Kasumi-1 (cell line): ENCODE measurements at regions not wholly inside any gene's neighbourhood (a gene's known extent, or its start where the extent isn't known, plus 50 kb on each side); places are given as distances from the start of the nearest gene placed in this dataset.

ENCODE experiments used
- DNase-seq, 2 experiments: peaks; one replicate each; lab custom pipeline; 2025; lab: John Stamatoyannopoulos, UW

DNA sequence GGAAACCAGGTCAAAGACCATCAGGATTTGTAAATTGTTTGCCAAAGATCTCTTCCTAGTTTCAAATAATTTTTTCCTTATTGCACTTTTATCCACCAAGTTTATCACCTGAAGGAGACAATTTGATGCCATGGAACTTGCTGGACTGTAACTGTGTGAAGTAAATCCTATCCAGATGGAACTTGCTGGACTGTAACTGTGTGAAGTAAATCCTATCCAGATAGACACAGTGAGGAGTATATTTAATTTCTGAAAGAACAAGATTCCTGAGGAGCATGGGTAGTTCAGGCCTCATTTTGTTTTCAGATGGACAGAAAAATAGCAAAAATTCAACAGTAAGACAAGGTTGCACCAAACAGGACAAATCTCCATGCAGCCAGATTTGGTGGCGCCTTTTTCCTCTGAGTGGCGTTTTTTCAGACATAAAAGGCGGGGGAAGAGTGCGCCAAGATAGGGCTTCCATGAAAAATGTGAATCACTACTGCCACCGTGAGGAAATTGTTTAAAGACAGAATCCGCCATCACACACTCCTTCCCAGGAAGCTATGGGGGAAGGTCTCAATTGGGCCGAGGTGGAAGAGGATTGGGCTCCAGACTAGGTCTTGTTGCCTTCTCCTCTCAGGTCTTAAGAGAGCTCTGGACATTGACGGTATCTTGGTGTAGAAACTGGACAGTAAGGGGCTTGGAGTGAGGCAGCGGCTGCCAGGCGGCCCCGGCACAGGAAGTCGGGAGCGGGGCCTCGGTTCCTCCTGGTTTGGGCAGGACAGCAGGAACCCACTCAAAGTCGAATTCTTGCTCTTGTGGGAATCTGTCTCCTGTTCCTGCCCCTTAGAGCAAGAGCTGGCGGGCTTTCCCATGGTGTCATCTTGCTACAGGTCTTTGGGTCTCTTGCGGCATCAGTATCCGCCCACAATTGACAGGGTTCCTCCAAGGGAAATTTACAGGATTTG is 234.7 kb downstream of the OR13H1 start:
- DNase-seq, result no peak

DNA sequence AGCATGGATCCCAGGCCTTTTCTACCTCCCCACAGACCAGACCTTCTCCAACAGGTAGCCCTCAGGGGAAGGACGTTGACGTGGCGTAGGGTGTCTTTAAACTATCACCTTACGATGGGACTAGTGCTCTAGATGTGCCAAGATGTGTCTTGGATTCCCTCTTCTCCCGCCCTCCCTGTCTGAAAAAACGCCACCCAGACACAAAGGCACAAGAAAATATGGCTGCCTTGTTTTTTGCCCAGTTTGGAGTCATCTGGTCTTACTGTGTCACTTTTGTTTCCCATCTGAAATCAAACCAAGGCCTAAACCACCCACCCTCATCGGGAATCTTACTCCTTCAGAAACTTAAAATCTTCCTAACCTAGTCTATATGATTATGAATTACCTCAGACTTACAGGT is 235.4 kb downstream of the OR13H1 start:
- no peak for DNase-seq

DNA sequence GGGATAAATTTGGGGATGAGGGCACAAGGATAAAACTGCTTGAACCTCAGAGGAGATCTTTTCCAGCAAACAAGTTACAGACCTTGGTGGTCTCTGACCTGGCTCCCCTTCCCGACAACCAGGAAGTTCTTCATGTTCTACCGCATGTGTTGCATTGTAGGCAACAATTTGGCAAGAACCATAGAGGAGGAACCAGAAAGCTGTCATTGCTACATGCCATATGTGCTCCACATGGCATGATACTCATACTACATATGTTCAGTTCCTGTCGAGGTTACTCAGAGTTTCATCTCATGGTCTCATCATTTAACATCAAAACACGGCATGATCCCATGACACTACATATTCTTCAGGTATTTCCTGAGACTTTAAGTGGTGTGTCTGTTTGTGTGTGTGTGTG is 235.9 kb downstream of the OR13H1 start:
- DNase-seq, result no peak

DNA sequence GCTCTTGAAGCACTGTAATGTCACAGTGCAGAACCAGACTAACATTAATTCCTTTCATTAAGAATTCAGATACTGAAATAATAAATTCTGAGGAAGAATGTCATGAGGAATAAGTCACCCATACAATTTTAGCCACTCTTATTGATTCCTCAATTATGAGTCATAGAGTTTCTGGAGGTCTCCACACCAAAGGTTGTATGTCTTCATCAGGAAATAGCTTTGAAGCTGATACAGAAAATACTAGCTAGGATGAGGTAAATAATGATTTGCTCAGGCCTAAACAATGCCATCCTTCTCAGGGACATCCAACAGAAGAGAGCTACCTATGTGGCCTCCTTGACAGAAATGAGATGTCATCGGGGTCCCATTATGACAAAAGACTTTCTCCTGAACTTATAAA is 238.8 kb downstream of the OR13H1 start:
- no peak for DNase-seq

DNA sequence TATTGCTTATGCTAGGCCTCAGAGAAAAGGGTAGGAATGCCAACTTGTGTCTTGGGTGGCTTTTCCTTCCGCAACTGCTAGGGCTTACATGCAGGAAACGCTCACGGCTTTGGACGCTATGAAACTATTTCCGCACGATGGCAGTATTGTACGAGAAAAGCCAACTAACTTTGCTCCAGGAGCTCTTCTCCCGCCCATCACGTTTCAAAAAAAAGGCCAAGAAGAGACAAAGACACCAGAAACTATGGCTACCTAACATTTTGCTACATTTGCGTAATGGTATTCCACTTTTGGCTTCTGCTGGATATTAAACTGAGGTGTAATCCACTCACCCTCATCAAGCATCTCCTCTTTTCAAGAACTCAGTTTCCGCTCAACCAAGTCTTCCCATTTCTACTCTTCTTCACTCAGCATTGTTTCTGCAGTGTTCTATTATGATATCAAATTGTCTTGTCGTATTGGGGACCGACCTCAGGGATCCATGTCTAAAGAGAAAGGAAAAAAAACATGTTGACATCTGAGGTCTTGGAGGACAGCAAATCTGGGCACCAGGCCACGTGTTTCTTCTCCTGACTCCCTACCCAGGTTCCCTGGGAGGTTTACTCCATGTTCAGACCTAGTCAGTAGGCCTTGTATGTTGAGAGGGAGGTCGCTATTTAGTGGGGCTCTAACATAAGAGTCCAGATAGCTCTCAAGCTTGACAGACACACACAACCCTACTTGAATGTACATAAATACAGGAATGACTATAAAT is 239.4 kb upstream of the STK26 start:
- no peak for DNase-seq

DNA sequence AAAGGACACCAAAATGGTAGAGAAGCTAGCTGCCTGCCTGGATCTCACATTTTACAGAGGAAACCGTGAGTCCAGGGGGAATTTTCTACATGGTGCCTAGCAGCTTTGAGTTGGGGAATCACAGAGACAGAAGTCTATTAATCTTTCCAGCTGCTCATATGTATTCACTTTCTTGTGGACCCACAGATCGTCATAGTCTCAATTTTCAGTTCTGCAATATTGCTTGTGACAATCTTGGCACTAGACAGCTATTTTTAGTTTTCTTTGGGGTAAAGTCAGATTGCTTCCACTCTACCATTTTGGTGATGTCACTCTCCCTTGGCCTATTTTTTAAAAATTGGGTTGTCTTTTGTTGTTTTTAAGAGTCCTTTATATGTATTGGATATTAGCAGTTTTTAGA is 233.4 kb upstream of the STK26 start:
- no peak for DNase-seq

DNA sequence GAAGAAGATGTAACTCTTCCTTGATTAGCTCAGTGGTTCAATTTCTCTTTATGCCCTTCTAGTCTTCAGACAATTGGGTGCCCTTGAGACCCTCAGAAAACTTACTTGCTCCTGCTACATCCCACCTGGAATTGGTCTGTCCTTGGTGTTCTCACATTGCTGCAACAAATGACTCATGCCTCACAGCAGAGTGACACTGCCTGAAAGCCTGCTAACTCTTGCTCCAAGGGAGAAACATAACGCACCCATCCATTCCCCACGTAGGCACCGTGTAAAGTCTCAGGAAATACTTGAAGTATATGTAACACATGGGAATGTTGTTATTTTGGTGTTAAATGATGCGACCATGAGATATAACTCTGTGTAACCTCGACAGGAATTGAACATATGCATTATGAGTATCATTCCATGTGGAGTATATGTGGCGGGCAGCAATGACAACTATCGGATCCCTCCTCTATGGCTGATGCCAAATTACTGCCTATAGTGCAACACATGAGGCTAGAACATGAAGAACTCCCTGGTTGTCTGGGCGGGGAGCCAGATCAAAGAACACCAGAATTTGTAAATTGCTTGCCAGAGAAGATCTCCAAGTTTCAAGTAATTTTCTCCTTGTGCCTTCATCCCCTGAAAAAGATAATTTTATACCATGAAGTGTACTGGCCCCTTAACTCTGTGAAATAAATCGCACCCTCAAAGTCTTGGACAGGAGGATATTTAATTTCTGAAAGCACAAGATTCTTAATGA is 231.3 kb upstream of the STK26 start:
- DNase-seq, result no peak

DNA sequence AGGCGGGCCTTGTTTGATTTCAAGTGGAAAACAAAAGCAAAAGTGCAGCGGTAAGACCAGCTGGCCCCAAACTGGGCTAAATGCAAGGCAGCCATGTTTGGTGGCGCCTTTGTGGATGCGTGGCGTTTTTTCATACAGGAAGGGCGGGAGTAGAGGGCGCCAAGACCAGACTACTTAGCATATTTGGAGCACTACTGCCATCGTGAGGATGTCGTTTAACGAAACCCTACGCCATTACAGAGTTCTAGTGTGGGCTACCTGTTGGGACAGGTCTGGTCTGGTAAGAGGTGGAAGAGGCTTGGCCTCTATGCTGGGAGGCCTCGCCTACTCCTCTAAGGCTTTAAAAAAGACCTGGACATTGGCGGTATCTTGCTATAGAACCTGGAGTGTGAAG is 230.7 kb upstream of the STK26 start:
- no peak for DNase-seq

DNA sequence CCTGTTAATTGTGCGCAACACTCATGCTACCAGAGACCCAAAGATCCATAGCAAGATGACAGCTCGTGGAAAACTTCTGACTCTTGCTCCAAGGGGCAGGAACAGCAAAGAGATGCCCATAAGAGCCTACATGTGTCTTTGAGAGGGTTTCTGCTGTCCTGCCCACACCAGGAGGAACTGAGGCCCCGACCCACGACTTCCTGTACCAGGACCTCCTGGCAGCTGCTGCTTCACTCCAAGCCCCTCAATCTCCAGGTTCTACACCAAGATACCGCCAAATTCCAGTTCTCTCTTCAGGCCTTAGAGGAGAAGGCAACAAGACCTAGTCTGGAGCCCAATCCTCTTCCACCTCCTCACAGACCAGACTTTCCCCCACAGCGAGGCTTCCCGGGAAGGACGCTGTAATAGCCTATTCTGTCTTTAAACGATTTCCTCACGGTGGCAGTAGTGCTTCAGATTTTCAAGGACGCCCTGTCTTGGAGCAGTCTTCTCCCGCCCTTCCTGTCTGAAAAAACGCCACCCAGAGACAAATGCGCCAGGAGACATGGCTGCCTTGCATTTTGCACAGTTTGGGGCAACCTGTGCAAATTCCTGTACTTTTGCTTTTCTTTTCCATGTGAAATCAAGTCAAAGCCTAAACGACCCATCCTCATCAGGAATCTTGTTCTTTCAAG is 230.2 kb upstream of the STK26 start:
- DNase-seq, result no peak

DNA sequence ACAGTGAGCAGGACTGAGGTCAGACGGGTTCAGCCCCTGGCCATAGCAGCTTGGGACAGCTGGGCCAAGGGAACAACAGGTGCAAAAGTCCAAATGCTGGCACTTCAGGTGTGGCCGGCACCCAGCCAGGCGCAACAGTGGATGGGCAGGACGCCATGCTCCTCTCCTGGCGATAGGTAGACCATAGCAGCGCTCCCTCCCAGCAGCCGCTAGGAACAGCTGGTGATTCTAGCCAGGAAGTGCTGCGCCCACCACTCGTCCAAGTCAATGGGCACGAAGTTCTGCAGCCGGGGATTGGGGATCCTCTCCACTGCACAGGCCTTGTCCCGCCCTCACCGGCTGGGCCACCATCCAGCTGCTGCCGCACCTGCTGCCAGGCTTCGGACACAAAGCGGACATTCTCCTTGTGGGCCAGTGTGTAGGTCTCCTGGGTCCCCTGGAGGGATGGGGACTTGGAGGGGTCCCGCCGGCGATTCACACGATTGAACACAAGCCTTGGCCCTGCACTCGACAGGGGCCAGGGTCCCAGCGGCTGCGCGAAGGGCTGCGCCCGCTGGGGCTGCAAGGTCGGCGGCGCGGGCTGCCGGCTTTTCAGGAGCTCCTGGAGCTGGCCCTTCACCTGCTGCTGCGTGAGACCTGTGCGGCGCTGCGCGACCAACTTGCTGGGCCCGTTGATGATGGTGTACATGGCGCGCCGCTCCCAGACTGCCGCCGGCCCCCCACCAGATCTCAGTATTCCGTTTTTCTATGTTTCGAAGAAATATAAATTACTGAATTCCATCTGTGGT is 227.5 kb upstream of the STK26 start:
- DNase-seq, result no peak

DNA sequence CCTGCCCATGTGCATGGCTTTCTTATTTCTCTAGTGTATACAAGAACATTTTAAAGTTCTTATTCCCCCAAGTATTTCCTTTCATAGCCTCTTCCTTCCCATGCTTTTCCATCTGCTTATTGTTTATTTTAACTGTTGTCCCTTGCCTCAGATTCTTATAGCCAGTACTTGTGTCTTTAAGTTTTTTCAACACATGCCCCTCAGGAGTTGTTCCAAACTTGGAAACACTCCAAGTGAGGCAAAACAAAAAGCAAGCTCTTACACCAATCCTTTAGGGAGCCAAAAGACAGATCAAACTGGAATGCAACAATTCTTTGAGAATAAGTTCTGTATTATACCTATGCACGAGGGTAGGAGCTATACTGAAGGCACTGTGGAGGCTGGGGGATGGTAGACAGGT is 222.0 kb upstream of the STK26 start:
- no peak for DNase-seq

DNA sequence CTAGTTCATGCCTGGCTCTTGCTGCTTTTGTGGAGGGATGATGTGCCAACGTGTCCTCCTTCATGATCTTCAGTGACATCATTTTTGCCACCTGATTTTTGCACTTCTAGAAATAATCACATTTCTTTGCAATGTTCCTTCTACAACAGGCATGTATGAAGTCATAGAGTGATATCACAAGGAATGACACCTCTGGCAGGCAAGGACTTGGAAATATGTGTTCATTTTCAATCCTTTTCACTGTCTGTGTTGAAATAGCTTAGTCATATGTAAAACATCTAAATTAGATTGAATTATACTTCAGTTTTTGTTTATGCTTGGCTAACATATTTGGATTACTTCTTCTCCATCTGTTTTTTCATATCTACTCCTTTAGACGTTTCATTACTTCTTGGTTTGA is 221.2 kb upstream of the STK26 start:
- DNase-seq, result no peak

DNA sequence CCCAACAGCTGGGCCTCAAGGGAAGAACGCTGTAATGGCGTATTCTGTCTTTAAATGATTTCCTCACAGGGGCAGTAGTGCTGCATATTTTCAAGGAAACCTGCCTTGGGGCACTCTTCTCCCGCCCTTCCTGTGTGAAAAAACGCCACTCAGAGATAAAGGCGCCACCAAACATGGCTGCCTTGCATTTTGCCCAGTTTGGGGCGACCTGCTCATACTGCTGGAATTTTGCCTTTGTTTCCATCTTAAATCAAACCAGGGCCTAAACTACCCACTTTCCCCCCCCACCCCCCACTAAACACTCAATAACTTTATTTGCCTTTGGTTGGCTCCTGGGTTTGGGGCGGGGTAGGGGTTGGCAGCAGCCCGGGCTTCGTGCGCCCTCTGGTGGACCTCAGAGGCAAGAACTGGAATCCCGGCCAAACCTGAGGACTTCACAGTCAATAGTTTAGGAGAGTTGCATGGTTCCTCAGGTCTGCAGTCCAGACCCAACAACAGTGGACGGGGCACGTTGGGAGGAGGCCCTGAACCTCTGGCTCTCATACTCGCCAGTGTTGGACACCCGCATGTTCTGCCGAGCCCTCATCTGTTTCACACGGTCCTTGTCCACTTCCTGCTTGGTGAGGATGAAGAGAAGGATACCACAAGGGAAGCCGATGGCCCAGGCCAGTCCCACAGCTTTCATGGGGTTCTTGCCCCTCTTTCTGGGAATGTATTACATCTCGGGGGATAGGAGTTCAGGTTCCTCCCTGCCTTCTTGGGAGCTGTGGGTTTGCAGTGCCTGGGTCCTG is 220.1 kb upstream of the STK26 start:
- no peak for DNase-seq

DNA sequence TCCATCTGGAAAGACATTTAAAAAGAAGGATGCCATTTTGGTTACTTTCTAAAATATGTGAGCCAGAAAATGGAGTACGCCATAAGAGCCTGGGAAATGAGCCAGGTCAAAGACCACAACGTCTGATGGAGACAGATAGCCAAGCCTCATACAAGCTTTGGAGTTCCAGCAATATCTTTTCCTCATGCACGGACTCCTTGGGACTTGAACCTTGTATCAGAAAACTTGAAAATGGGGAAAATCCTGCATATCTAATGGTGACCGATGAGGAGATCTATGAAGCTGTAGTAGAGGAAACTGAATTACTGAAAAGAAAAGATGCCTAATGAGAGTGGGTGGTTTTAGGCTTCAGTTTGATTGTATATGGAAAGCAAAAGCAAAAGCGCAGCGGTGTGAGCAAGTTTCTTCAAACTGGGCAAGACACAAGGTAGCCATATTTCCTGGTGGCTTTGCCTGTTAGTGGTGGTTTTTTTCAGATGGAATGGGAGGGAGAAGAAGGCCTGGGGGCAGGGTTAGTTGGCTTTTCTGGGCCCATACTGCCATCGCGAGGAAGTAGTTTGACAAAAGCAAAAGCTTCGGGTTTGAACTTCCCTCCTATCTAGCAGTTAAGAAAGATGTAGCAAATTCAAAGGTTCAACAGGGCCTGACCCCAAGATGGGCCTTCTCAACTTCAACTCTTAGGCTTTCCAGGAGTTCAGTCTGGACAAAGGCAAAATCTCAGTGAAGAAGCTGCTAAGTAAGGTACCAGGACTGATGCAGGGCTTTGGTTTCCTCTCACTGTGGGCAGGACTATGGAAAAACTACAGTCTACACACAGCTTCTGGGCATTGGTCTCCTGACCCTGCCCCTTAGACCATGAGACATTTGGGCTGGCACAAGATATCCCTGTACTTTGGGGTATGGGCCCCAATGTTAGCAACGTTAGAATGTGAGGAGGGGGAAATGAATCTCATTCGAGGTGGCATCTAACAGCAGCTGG is 210.0 kb upstream of the STK26 start:
- DNase-seq, result no peak

DNA sequence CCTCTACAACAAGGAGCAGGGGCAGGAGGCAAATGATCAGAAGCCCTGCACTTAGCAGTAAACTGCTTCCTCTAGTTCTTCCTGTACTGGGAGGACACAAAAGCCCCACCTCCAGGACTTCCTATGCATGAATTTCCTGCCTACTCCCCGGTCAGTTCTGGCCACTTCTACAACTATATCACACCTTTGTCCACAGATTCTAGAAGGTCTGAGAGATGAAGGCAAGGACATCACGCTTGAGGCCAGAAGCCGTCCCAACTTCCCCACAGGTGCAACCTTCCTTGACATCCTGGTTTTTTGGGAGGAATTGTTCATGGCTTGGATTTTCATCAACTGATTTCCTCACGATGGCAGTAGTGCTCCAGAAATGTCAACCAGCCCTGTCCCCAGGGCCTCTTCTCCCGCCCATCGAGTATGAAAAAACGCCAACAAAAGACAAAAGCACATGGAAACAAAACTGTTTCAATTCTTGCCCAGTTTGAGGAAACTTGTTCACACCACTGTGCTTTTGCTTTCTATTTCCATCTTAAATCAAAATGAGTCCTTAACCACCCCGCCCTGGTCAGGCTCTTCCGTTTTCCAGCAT is 206.5 kb upstream of the STK26 start:
- no peak for DNase-seq

DNA sequence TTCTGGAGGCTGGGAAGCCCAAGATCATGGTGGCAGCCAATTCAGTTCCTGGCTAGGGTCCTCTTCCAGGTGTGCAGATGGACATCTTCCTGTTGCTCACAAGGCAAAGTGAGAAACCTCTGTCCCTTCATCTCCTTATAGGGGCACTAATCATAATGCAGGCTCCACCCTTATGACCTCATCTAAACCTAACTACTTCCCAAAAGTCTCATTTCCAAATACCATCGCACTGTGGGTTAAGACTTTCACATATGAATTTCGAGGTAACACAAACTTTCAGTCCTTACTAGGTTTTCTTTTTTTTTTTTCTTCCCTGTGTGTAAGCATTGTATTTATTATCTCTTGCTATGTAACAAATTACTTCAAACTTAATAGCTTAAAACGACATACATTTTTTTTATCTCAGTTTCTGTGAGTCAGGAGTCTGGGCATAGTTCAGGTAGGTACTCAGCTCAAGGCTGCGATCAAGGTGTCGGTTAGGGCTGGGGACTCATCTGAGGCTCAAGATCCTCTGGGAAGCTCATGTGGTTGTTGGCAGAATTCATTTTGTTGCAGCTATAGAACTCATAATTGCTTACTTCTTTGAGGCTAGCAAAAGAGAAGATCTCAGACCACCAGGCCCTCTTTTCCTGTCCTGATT is 204.7 kb upstream of the STK26 start:
- DNase-seq, result no peak

DNA sequence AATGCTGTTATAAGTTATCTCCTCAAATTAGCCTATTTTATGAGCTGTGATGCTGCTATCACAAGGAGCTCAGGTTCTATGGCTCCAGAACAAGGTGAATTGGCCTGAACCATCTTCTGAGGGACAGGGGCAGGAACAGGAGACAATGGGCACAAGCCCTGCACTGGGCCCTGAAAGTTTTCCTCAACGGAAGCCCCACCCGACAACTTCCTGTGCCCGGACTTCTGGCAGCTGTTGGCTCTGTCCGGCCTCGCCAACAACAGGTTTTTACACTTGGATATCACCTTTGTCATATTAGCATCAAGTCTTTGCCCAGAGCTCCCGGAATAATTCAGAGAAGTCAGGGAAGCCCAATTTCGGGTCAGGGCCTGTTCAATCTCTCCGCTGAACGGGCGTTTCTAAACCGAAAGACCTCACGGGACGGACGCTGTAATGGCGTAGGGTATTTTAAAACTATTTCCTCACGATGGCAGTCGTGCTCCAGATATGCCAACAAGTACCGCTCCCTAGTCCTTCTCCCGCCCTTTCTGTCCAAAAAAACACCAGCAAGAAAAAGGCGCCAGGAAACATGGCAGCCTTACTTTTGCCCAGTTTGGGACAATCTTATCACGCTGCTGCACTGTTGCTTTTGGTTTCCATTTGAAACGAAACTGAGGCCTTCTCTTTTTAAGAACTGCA is 201.0 kb upstream of the STK26 start:
- no peak for DNase-seq

DNA sequence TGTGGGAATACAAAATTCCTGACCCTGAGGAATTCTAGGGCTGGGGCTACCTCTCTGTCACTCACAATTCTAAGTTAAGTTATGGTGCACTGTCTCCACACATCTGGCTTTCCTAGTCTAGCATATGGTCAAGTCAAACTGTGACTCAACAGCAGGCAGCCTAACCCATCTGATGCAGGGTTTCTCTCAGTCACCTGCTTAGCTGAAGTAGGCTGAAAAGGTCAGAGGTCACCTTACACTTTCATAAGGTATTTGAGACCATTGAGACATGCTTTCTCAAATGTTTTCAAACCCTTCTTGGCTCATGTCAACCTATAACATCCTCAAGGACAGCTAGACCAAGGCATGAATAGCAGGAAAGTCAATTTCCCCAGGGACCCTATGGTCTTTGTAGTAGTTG is 196.5 kb upstream of the STK26 start:
- DNase-seq, result no peak
